Skeletal muscle cell (primary cell): ENCODE measurements at regions not wholly inside any gene's neighbourhood (a gene's known extent, or its start where the extent isn't known, plus 50 kb on each side); places are given as distances from the start of the nearest gene placed in this dataset.

ENCODE experiments used
- DNase-seq: peaks from one replicate; pipeline ENCODE4 v3.0.0-alpha.2; 2010; ENCODE audit warnings: low read depth
- H3K4me3 ChIP-seq: 2 replicates; pipeline ENCODE4 v1.5.1; 2011; ENCODE audit warnings: low read depth, mild to moderate bottlenecking, control low read depth, low read length, moderate library complexity

GRCh38 chr15:91468871-91469580 lies 369.0 kb downstream of the SV2B start:
- DNase-seq: no peak
- no peak overlapping the region for H3K4me3 ChIP-seq

GRCh38 chr15:91469632-91470567 lies 369.8 kb downstream of the SV2B start:
- DNase-seq: no peak
- H3K4me3 ChIP-seq: no peak overlapping the region

GRCh38 chr15:91471468-91471867 lies 371.4 kb downstream of the SV2B start:
- no peak for DNase-seq
- no peak overlapping the region for H3K4me3 ChIP-seq

GRCh38 chr15:91472316-91472756 lies 372.3 kb downstream of the SV2B start:
- no peak for DNase-seq
- no peak overlapping the region for H3K4me3 ChIP-seq

- H3K4me3 ChIP-seq: no peak overlapping the region
- DNase-seq: no peak
Observed at GRCh38 chr15:91473894-91474545, 374.0 kb downstream of the SV2B start.

GRCh38 chr15:91476861-91477260 lies 376.6 kb upstream of the SLCO3A1 start:
- DNase-seq: no peak
- H3K4me3 ChIP-seq: no peak overlapping the region

- H3K4me3 ChIP-seq: no peak overlapping the region
- no peak for DNase-seq
Observed at GRCh38 chr15:91478717-91479191, 374.8 kb upstream of the SLCO3A1 start.

- no peak for DNase-seq
- H3K4me3 ChIP-seq: no peak overlapping the region
Observed at GRCh38 chr15:91480426-91480825, 373.1 kb upstream of the SLCO3A1 start.

GRCh38 chr15:91482799-91483198 lies 370.7 kb upstream of the SLCO3A1 start:
- no peak for DNase-seq
- no peak overlapping the region for H3K4me3 ChIP-seq

GRCh38 chr15:91484141-91484540 lies 369.4 kb upstream of the SLCO3A1 start:
- no peak for DNase-seq

GRCh38 chr15:91488452-91488851 lies 365.1 kb upstream of the SLCO3A1 start:
- no peak for DNase-seq

More at GRCh38 chr15:91484141-91484540, 369.4 kb upstream of the SLCO3A1 start:
- no peak overlapping the region for H3K4me3 ChIP-seq

GRCh38 chr15:91490211-91490610 lies 363.3 kb upstream of the SLCO3A1 start:
- DNase-seq: no peak
- no peak overlapping the region for H3K4me3 ChIP-seq

More at GRCh38 chr15:91488452-91488851, 365.1 kb upstream of the SLCO3A1 start:
- H3K4me3 ChIP-seq: no peak overlapping the region

GRCh38 chr15:91491101-91491950 lies 362.2 kb upstream of the SLCO3A1 start:
- DNase-seq: no peak
- no peak overlapping the region for H3K4me3 ChIP-seq

- no peak overlapping the region for H3K4me3 ChIP-seq
- no peak for DNase-seq
Observed at GRCh38 chr15:91496754-91497691, 356.5 kb upstream of the SLCO3A1 start.

GRCh38 chr15:91498046-91498748 lies 355.3 kb upstream of the SLCO3A1 start:
- DNase-seq: no peak
- no peak overlapping the region for H3K4me3 ChIP-seq

- H3K4me3 ChIP-seq: no peak overlapping the region
- DNase-seq: no peak
Observed at GRCh38 chr15:91498749-91499062, 354.8 kb upstream of the SLCO3A1 start.

GRCh38 chr15:91499774-91500383 lies 353.6 kb upstream of the SLCO3A1 start:
- H3K4me3 ChIP-seq: no peak overlapping the region
- DNase-seq: no peak
